MM.1S (cell line): ENCODE measurements at regions not wholly inside any gene's neighbourhood (a gene's known extent, or its start where the extent isn't known, plus 50 kb on each side); places are given as distances from the start of the nearest gene placed in this dataset.
"Not testable (repeated sequence)": the region's sequence is repeated elsewhere in the genome, so short reads cannot be mapped to it uniquely, and the experiment has no call there.

Experiments
- DNase-seq: peaks from one replicate; pipeline ENCODE4 v3.0.0-alpha.2; 2015
- H2AFZ ChIP-seq: fragments of 300-600 bp; sonication (generic); 2 replicates; pipeline ENCODE4 v1.6.0; 2016; ENCODE audit warnings: antibody characterized with exemption, low read length
- H3F3A ChIP-seq: fragments of 300-600 bp; sonication (generic); 2 replicates; pipeline ENCODE4 v1.6.1; 2016; ENCODE audit warnings: mild to moderate bottlenecking, antibody characterized with exemption, low read length, moderate library complexity, mixed read lengths; ENCODE audit not compliant: insufficient read depth
- H3K27ac ChIP-seq: fragments of 300-600 bp; sonication (generic); 2 replicates; pipeline ENCODE4 v1.5.1; 2016; ENCODE audit warnings: mild to moderate bottlenecking, low read length
- H3K27me3 ChIP-seq: fragments of 300-600 bp; sonication (generic); replicated peaks from 2 replicates; pipeline ENCODE4 v1.6.0; 2016; ENCODE audit warnings: low read length; ENCODE audit not compliant: insufficient read depth
- H3K36me3 ChIP-seq: fragments of 300-600 bp; sonication (generic); replicated peaks from 2 replicates; pipeline ENCODE4 v1.6.1; 2016; ENCODE audit warnings: mild to moderate bottlenecking, low read length, mixed read lengths; ENCODE audit not compliant: insufficient read depth
- H3K4me1 ChIP-seq: fragments of 300-600 bp; sonication (generic); 2 replicates; pipeline ENCODE4 v1.6.1; 2016; ENCODE audit warnings: low read length, mixed read lengths
- H3K4me2 ChIP-seq: fragments of 300-600 bp; sonication (generic); 2 replicates; pipeline ENCODE4 v1.6.0; 2016; ENCODE audit warnings: low read depth, low read length
- H3K4me3 ChIP-seq: fragments of 300-600 bp; sonication (generic); 2 replicates; pipeline ENCODE4 v1.5.1; 2016; ENCODE audit warnings: low read length, mixed read lengths
- H3K79me2 ChIP-seq: fragments of 300-600 bp; sonication (generic); 2 replicates; pipeline ENCODE4 v1.6.1; 2016; ENCODE audit warnings: mixed run types, low read length, mixed read lengths
- H3K9ac ChIP-seq: fragments of 300-600 bp; sonication (generic); 2 replicates; pipeline ENCODE4 v1.6.1; 2016; ENCODE audit warnings: low read length, mixed read lengths
- H3K9me2 ChIP-seq: fragments of 300-600 bp; sonication (generic); replicated peaks from 2 replicates; pipeline ENCODE4 v1.6.1; 2016; ENCODE audit warnings: mild to moderate bottlenecking, low read length, mixed read lengths; ENCODE audit not compliant: insufficient read depth
- H3K9me3 ChIP-seq: fragments of 300-600 bp; sonication (generic); replicated peaks from 2 replicates; pipeline ENCODE4 v1.6.1; 2016; ENCODE audit warnings: mild to moderate bottlenecking, low read length, mixed read lengths; ENCODE audit not compliant: insufficient read depth
- H4K20me1 ChIP-seq: fragments of 300-600 bp; sonication (generic); 2 replicates; pipeline ENCODE4 v1.6.1; 2016; ENCODE audit warnings: mild to moderate bottlenecking, low read length, moderate library complexity, mixed read lengths; ENCODE audit not compliant: insufficient read depth
- EZH2 ChIP-seq: fragments of 300-600 bp; sonication (generic); optimal IDR thresholded peaks from 2 replicates; pipeline ENCODE3; 2017; ENCODE audit warnings: low read depth, mild to moderate bottlenecking, antibody characterized with exemption, low read length, mixed read lengths
- EZH2phosphoT487 ChIP-seq: fragments of 300-600 bp; sonication (generic); IDR thresholded peaks from 2 replicates; pipeline ENCODE4 v1.6.1; 2018; ENCODE audit warnings: antibody characterized with exemption, low read length
- TF ChIP-seq, protein P1 (sequence below): fragments of 300-600 bp; sonication (generic); IDR thresholded peaks from 2 replicates; pipeline ENCODE4 v1.5.1; 2016; ENCODE audit warnings: antibody characterized with exemption, low read length, mixed read lengths

DNA sequence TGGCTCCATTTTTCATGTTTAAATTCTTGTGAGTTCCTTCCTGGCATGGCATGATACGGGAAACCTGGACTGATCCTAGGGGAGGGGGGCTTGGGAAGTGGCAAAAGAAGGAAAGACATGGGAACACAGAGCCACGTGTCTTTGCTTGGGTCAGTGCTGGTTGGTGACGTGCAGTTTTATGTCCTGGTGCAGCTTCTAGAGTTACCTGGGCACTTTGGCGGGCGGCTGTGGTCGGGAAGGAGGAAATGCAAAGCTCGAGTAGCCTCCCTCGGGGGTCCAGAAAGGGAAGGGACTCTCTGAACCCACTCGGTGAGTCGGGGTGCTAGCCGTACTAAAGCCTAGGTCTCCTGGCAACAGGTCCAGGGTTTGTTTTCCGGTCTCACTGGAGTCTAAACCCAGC lies 94.6 kb downstream of the APOB start:
- Histone ChIP-seq H3K36me3 (no peaks in the 10 kb centered on the region), H3K4me2 (no peak overlapping the region), H3K27ac (no peak overlapping the region), H3K4me1 (no peaks in the 10 kb centered on the region), H3F3A (no peaks in the 10 kb centered on the region), H3K9ac (no peak overlapping the region), H3K9me2 (no peaks in the 10 kb centered on the region), H3K9me3 (no peaks in the 10 kb centered on the region), H3K79me2 (no peaks in the 10 kb centered on the region), H4K20me1 (no peaks in the 10 kb centered on the region), H3K27me3 (no peaks in the 10 kb centered on the region), H3K4me3 (no peak overlapping the region), H2AFZ (no peak overlapping the region)
- no peak for DNase-seq
- TF ChIP-seq EZH2phosphoT487 (no peak), EZH2 (no peak)
- TF ChIP-seq, protein P1, sequence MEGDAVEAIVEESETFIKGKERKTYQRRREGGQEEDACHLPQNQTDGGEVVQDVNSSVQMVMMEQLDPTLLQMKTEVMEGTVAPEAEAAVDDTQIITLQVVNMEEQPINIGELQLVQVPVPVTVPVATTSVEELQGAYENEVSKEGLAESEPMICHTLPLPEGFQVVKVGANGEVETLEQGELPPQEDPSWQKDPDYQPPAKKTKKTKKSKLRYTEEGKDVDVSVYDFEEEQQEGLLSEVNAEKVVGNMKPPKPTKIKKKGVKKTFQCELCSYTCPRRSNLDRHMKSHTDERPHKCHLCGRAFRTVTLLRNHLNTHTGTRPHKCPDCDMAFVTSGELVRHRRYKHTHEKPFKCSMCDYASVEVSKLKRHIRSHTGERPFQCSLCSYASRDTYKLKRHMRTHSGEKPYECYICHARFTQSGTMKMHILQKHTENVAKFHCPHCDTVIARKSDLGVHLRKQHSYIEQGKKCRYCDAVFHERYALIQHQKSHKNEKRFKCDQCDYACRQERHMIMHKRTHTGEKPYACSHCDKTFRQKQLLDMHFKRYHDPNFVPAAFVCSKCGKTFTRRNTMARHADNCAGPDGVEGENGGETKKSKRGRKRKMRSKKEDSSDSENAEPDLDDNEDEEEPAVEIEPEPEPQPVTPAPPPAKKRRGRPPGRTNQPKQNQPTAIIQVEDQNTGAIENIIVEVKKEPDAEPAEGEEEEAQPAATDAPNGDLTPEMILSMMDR = no peak

DNA sequence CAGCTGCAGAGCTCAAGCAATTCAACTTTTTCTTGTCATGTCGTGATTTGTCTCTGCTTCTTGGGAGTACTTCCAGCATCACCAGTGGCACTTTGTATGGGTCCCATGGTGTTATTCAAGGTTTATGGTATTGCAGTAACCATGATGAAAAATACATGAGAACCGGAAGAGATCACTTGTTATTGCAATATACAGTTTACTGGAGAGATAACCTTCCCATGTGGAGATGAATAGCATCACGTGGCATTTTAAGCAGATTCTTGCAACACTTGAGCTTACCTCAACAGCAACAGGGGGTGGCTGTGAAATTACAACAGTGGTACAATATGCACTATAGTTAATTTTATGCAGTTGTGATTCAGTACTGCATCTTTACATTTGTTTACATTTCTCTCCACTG lies 97.4 kb downstream of the APOB start:
- TF ChIP-seq EZH2 (no peak), EZH2phosphoT487 (no peak)
- TF ChIP-seq, protein P1 = no peak
- H3K4me2 ChIP-seq = no peak overlapping the region
- no peak for DNase-seq
- H3K9me2 ChIP-seq = no peaks in the 10 kb centered on the region
- H3K79me2 ChIP-seq = no peaks in the 10 kb centered on the region
- H3K27ac ChIP-seq = no peak overlapping the region
- no peaks in the 10 kb centered on the region for H3K4me1 ChIP-seq
- H3K4me3 ChIP-seq = no peak overlapping the region
- H3K9ac ChIP-seq = no peak overlapping the region
- H3K36me3 ChIP-seq = no peaks in the 10 kb centered on the region
- no peaks in the 10 kb centered on the region for H4K20me1 ChIP-seq
- H3K9me3 ChIP-seq = no peaks in the 10 kb centered on the region
- no peaks in the 10 kb centered on the region for H3K27me3 ChIP-seq
- H2AFZ ChIP-seq = no peak overlapping the region
- no peaks in the 10 kb centered on the region for H3F3A ChIP-seq

DNA sequence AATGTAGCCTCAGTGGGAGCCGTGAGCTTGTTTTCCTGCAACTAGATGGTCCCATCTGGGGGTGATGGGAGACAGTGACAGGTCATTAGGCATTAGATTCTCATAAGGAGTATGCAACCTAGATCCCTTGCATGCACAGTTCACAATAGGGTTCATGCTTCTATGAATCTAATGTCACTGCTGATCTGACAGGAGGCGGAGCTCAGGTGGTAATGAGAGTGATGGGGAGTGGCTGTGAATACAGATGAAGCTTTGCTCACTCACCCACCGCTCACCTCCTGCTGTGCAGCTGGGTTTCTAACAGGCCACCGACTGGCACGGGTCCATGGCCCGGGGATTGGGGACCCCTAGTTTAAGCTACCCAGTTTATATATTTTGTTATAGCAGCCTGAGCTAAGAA lies 100.2 kb downstream of the APOB start:
- not testable (repeated sequence) for H3K9me2 ChIP-seq, H3K27me3 ChIP-seq, H3K9ac ChIP-seq, H3K4me2 ChIP-seq, H4K20me1 ChIP-seq, H3K9me3 ChIP-seq, H3K4me3 ChIP-seq, H3K4me1 ChIP-seq, H3K36me3 ChIP-seq, H3K27ac ChIP-seq, H3F3A ChIP-seq, H3K79me2 ChIP-seq, DNase-seq, H2AFZ ChIP-seq

DNA sequence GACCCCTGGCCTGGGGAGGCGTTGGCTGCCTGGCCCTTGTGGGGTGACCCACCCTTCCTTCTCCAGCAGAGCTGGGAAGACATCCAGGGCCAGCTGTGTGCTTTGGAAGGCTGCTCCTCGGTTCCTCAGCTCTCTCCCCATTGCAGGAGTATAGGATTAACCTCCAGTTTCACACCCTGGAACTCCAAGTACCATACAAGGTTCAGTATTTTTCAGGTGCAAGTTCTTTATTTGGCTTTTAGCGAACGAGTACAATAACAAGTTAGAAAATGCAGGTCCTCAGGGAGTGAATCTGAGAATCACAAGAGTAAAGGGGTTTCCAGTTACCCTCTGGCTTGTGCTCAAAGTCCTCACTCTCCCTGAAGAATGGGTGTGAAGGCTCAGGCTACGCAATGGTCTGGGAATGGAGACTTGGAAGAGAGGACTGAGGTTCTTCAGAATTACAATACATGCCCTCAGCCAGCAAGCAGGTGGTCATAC lies 101.2 kb downstream of the APOB start:
- no peaks in the 10 kb centered on the region for H3K79me2 ChIP-seq
- DNase-seq = no peak
- no peak overlapping the region for H3K27ac ChIP-seq
- no peaks in the 10 kb centered on the region for H3F3A ChIP-seq
- no peak overlapping the region for H3K4me2 ChIP-seq
- H3K27me3 ChIP-seq = no peaks in the 10 kb centered on the region
- H2AFZ ChIP-seq = no peak overlapping the region
- no peaks in the 10 kb centered on the region for H3K9me3 ChIP-seq
- no peaks in the 10 kb centered on the region for H3K4me1 ChIP-seq
- TF ChIP-seq, protein P1 = no peak
- TF ChIP-seq EZH2 = no peak
- no peaks in the 10 kb centered on the region for H4K20me1 ChIP-seq
- no peak overlapping the region for H3K9ac ChIP-seq
- H3K36me3 ChIP-seq = no peaks in the 10 kb centered on the region
- no peak overlapping the region for H3K4me3 ChIP-seq
- H3K9me2 ChIP-seq = no peaks in the 10 kb centered on the region
